Smooth muscle cell (in vitro differentiated cells): ENCODE measurements at regions not wholly inside any gene's neighbourhood (a gene's known extent, or its start where the extent isn't known, plus 50 kb on each side); places are given as distances from the start of the nearest gene placed in this dataset.

Experiments used
- DNase-seq: peaks from one replicate; lab custom pipeline; 2025; ENCODE audit not compliant: unreplicated experiment; lab: John Stamatoyannopoulos, UW
- H2AFZ ChIP-seq: fragments of 200-600 bp; sonication (generic); 2 replicates; pipeline ENCODE4 v1.6.0; 2016; ENCODE audit warnings: antibody characterized with exemption, low read depth, mild to moderate bottlenecking
- H3F3A ChIP-seq: fragments of 200-600 bp; sonication (generic); 2 replicates; pipeline ENCODE4 v1.6.0; 2017; ENCODE audit warnings: antibody characterized with exemption, low read depth
- H3K27ac ChIP-seq: fragments of 200-600 bp; sonication (generic); 2 replicates; pipeline ENCODE4 v1.5.1; 2016; ENCODE audit warnings: low read depth, mild to moderate bottlenecking
- H3K27me3 ChIP-seq: fragments of 200-600 bp; sonication (generic); 2 replicates; pipeline ENCODE4 v1.6.1; 2016; ENCODE audit warnings: low read depth, mild to moderate bottlenecking
- H3K36me3 ChIP-seq: fragments of 200-600 bp; sonication (generic); 2 replicates; pipeline ENCODE4 v1.5.1; 2016; ENCODE audit warnings: low read depth
- H3K4me1 ChIP-seq: fragments of 200-600 bp; sonication (generic); 2 replicates; pipeline ENCODE4 v1.5.1; 2016; ENCODE audit warnings: low read depth
- H3K4me2 ChIP-seq: fragments of 200-600 bp; sonication (generic); 2 replicates; pipeline ENCODE4 v1.6.0; 2016; ENCODE audit warnings: mild to moderate bottlenecking
- H3K4me3 ChIP-seq: fragments of 200-600 bp; sonication (generic); 2 replicates; pipeline ENCODE4 v1.5.1; 2016; ENCODE audit warnings: mild to moderate bottlenecking
- H3K79me2 ChIP-seq: fragments of 200-600 bp; sonication (generic); 2 replicates; pipeline ENCODE4 v1.6.0; 2016; ENCODE audit warnings: low read depth, mild to moderate bottlenecking
- H3K9ac ChIP-seq: fragments of 200-600 bp; sonication (generic); 2 replicates; pipeline ENCODE4 v1.6.0; 2016; ENCODE audit warnings: low read depth
- H3K9me3 ChIP-seq: fragments of 200-600 bp; sonication (generic); replicated peaks from 2 replicates; pipeline ENCODE4 v1.5.1; 2016; ENCODE audit warnings: low read depth
- H4K20me1 ChIP-seq: fragments of 200-600 bp; sonication (generic); 2 replicates; pipeline ENCODE4 v1.6.0; 2016; ENCODE audit warnings: low read depth
- CTCF ChIP-seq: fragments of 200-600 bp; sonication (generic); IDR thresholded peaks from 2 replicates; pipeline ENCODE4 v1.5.1; 2017; ENCODE audit warnings: borderline replicate concordance, mild to moderate bottlenecking, antibody characterized with exemption; ENCODE audit not compliant: insufficient read depth, poor library complexity, severe bottlenecking
- WGBS: methylation state at CpG from one replicate; pipeline ENCODE4 v1.1.7; 2016; ENCODE audit warnings: low lambda C conversion rate; 5-methylcytosine and 5-hydroxymethylcytosine counted together

GRCh38 chr2:58971511-58972360 is 730.6 kb upstream of the FANCL start:
- H3K27ac ChIP-seq: no peak overlapping the region
- WGBS: 90% methylated on average over 14 of the region's 14 CpGs
- no peak overlapping the region for H3K4me3 ChIP-seq
- no peak overlapping the region for H3K4me2 ChIP-seq
- DNase-seq: no peak
- no peak for TF ChIP-seq CTCF
- no peaks in the 10 kb centered on the region for H3K36me3 ChIP-seq
- no peaks in the 10 kb centered on the region for H4K20me1 ChIP-seq
- no peaks in the 10 kb centered on the region for H3K79me2 ChIP-seq
- no peak overlapping the region for H2AFZ ChIP-seq
- no peaks in the 10 kb centered on the region for H3K27me3 ChIP-seq
- no peak overlapping the region for H3K9ac ChIP-seq
- H3F3A ChIP-seq: no peaks in the 10 kb centered on the region
- H3K4me1 ChIP-seq: peaks cover 12% of the 10 kb centered on the region
- H3K9me3 ChIP-seq: no peaks in the 10 kb centered on the region

- peaks cover 12% of the 10 kb centered on the region for H3K4me1 ChIP-seq
- TF ChIP-seq CTCF: no peak
- H2AFZ ChIP-seq: no peak overlapping the region
- H3K79me2 ChIP-seq: no peaks in the 10 kb centered on the region
- no peaks in the 10 kb centered on the region for H3K27me3 ChIP-seq
- no peaks in the 10 kb centered on the region for H3F3A ChIP-seq
- no peak overlapping the region for H3K27ac ChIP-seq
- no peaks in the 10 kb centered on the region for H3K36me3 ChIP-seq
- H3K9me3 ChIP-seq: no peaks in the 10 kb centered on the region
- H4K20me1 ChIP-seq: no peaks in the 10 kb centered on the region
- WGBS: 96% methylated on average over 4 of the region's 4 CpGs
- DNase-seq: no peak
- H3K4me3 ChIP-seq: no peak overlapping the region
- no peak overlapping the region for H3K4me2 ChIP-seq
- H3K9ac ChIP-seq: no peak overlapping the region
Observed at GRCh38 chr2:58970365-58970764, 729.2 kb upstream of the FANCL start.

- TF ChIP-seq CTCF: no peak
- no peaks in the 10 kb centered on the region for H3F3A ChIP-seq
- H3K27me3 ChIP-seq: no peaks in the 10 kb centered on the region
- WGBS: 80% methylated on average over 2 of the region's 2 CpGs
- H2AFZ ChIP-seq: no peak overlapping the region
- no peaks in the 10 kb centered on the region for H3K36me3 ChIP-seq
- no peak overlapping the region for H3K9ac ChIP-seq
- no peak overlapping the region for H3K4me3 ChIP-seq
- no peak for DNase-seq
- no peaks in the 10 kb centered on the region for H3K9me3 ChIP-seq
- H3K27ac ChIP-seq: no peak overlapping the region
- H3K4me2 ChIP-seq: no peak overlapping the region
- no peaks in the 10 kb centered on the region for H3K79me2 ChIP-seq
- no peaks in the 10 kb centered on the region for H4K20me1 ChIP-seq
- H3K4me1 ChIP-seq: peaks cover 3% of the 10 kb centered on the region
Observed at GRCh38 chr2:58968885-58969284, 727.8 kb upstream of the FANCL start.

GRCh38 chr2:58967736-58968135 is 726.6 kb upstream of the FANCL start:
- H3K9me3 ChIP-seq: no peaks in the 10 kb centered on the region
- no peak overlapping the region for H2AFZ ChIP-seq
- H4K20me1 ChIP-seq: no peaks in the 10 kb centered on the region
- no peak overlapping the region for H3K9ac ChIP-seq
- no peak overlapping the region for H3K4me3 ChIP-seq
- H3K27ac ChIP-seq: no peak overlapping the region
- 60% methylated on average over 5 of the region's 5 CpGs for WGBS
- no peak for TF ChIP-seq CTCF
- H3F3A ChIP-seq: no peaks in the 10 kb centered on the region
- no peaks in the 10 kb centered on the region for H3K79me2 ChIP-seq
- no peaks in the 10 kb centered on the region for H3K4me1 ChIP-seq
- H3K4me2 ChIP-seq: no peak overlapping the region
- H3K36me3 ChIP-seq: no peaks in the 10 kb centered on the region
- DNase-seq: no peak
- no peaks in the 10 kb centered on the region for H3K27me3 ChIP-seq
